MCF 10A (cell line): ENCODE measurements at regions not wholly inside any gene's neighbourhood (a gene's known extent, or its start where the extent isn't known, plus 50 kb on each side); places are given as distances from the start of the nearest gene placed in this dataset.
A peak's percentile ranks its signal among the peaks of the same experiment; 100 is the strongest.

Experiments
- BruUV-seq: library from RNA; stranded (reverse); fragments of 400-500 nt; replicated peaks from 2 replicates; lab custom pipeline; 2021; lab: Mats Ljungman, UMichigan
- CTCF ChIA-PET: fragments of 300-600 bp; sonication (Branson Sonifier 250); formaldehyde crosslinking; extraction: SDS; loops from one replicate; lab custom pipeline; 2021; ENCODE audit warnings: antibody characterized with exemption, inconsistent platforms; lab: Yijun Ruan, JAX
- POLR2A ChIA-PET: fragments of 300-600, 350-650 bp; sonication (Branson Sonifier 250); formaldehyde crosslinking; extraction: SDS; loops from one replicate; lab custom pipeline; 2020; ENCODE audit warnings: antibody characterized with exemption, inconsistent platforms; lab: Yijun Ruan, JAX
- DNase-seq: peaks from one replicate; pipeline ENCODE4 v3.0.0-alpha.2; 2018; ENCODE audit not compliant: unreplicated experiment
- H3K27ac Mint-ChIP-seq: one replicate; pipeline ENCODE4 v1.8.0; 2022; ENCODE audit warnings: mild to moderate bottlenecking, low read depth, mixed read lengths; ENCODE audit not compliant: unreplicated experiment
- H3K27me3 Mint-ChIP-seq: one replicate; pipeline ENCODE4 v1.8.0; 2022; ENCODE audit warnings: mixed read lengths; ENCODE audit not compliant: insufficient read depth, unreplicated experiment
- H3K36me3 Mint-ChIP-seq: one replicate; pipeline ENCODE4 v1.8.0; 2022; ENCODE audit warnings: mild to moderate bottlenecking, moderate library complexity, mixed read lengths; ENCODE audit not compliant: insufficient read depth, unreplicated experiment
- H3K4me1 Mint-ChIP-seq: one replicate; pipeline ENCODE4 v1.8.0; 2022; ENCODE audit warnings: mixed read lengths; ENCODE audit not compliant: insufficient read depth, unreplicated experiment
- H3K4me3 Mint-ChIP-seq: one replicate; pipeline ENCODE4 v1.8.0; 2022; ENCODE audit warnings: mild to moderate bottlenecking, moderate library complexity, mixed read lengths; ENCODE audit not compliant: unreplicated experiment
- H3K9me3 Mint-ChIP-seq: one replicate; pipeline ENCODE4 v1.8.0; 2022; ENCODE audit warnings: mixed read lengths; ENCODE audit not compliant: unreplicated experiment
- intact Hi-C: fragments of 100-400 bp; cut with micrococcal nuclease; formaldehyde crosslinking; loops from 2 replicates; pipeline ENCODE4 v1.14.1; 2022
- TF ChIP-seq, protein P1 (sequence below): fragments of 200-600 bp; IDR thresholded peaks from one replicate; pipeline ENCODE4 v1.8.0; 2022; ENCODE audit warnings: antibody characterized with exemption, mild to moderate bottlenecking; ENCODE audit not compliant: unreplicated experiment

DNA sequence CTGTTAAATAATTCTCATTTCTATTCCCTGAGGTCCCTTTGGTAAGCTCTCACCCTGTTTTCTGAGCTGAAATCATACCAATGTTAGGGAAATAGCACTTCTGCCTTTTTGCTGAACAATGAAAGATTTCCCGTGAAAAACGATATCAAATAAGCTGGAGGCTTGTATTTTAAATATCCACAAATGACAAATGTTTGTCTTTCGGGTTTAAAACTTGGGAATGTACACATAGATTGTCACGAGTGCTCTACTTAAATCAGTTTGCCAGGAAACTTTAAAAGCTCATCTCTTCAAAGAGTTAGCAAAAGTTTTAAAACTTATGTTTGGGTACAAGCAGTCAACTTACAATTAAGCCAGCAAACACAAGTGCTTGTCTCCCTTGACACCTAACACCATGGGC, 393.5 kb upstream of the MON1B start:
- Mint-ChIP-seq H3K27ac (no peak overlapping the region), H3K4me1 (peaks cover 10% of the 10 kb centered on the region), H3K9me3 (no peaks in the 10 kb centered on the region), H3K27me3 (no peaks in the 10 kb centered on the region), H3K4me3 (no peak overlapping the region), H3K36me3 (no peaks in the 10 kb centered on the region)
- TF ChIP-seq, protein P1, sequence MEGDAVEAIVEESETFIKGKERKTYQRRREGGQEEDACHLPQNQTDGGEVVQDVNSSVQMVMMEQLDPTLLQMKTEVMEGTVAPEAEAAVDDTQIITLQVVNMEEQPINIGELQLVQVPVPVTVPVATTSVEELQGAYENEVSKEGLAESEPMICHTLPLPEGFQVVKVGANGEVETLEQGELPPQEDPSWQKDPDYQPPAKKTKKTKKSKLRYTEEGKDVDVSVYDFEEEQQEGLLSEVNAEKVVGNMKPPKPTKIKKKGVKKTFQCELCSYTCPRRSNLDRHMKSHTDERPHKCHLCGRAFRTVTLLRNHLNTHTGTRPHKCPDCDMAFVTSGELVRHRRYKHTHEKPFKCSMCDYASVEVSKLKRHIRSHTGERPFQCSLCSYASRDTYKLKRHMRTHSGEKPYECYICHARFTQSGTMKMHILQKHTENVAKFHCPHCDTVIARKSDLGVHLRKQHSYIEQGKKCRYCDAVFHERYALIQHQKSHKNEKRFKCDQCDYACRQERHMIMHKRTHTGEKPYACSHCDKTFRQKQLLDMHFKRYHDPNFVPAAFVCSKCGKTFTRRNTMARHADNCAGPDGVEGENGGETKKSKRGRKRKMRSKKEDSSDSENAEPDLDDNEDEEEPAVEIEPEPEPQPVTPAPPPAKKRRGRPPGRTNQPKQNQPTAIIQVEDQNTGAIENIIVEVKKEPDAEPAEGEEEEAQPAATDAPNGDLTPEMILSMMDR: no peak
- no peak for DNase-seq
- BruUV-seq: no TSS peak
- ChIA-PET CTCF (interaction anchor here (0.7 to 1.4 kb wide), 2 partner anchors 13 to 143 kb away, joined by 3 to 5 read pairs; no protein-coding TSS in a partner anchor), POLR2A (no interaction called here)
- intact Hi-C loops: no loop called here

- Mint-ChIP-seq H3K4me3 (peak overlapping the region; percentile 4), H3K4me1 (peaks cover 31% of the 10 kb centered on the region), H3K9me3 (no peaks in the 10 kb centered on the region), H3K36me3 (peaks cover 5% of the 10 kb centered on the region), H3K27me3 (no peaks in the 10 kb centered on the region), H3K27ac (peak overlapping the region; percentile 72)
- ChIA-PET CTCF (interaction anchor here (0.6 to 0.7 kb wide), 2 partner anchors 276 to 332 kb away, joined by 3 to 4 read pairs; no protein-coding TSS in a partner anchor), POLR2A (interaction anchor here (0.6 to 0.8 kb wide), 4 partner anchors 22 to 121 kb away, joined by 3 to 5 read pairs (median 4); no protein-coding TSS in a partner anchor)
- TF ChIP-seq, protein P1: no peak
- intact Hi-C loops: no loop called here
- DNase-seq: no peak
- BruUV-seq: no TSS peak
Observed at GRCh38 chr16:76800196-76800595, 390.8 kb upstream of the MON1B start.

DNA sequence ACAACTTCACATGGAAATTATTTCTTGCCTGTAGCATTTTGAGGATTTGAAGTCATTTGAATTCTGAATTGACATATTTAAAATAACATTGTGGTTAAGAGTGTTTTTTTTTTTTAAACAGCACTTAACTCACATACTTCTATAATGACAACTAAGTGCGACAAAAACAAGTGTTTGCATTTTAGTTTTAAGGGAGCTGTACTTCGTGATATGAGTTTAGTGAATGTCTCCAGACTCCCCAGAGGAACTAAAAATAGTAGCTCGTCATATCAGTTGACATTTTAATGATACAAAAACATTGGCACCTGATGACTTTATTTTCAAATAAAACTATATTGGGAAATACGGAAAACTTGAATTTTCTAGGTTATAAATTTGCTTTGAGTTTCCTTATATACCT, 389.6 kb upstream of the MON1B start:
- Mint-ChIP-seq H3K36me3 (peaks cover 7% of the 10 kb centered on the region), H3K4me1 (peaks cover 34% of the 10 kb centered on the region), H3K9me3 (no peaks in the 10 kb centered on the region), H3K27me3 (no peaks in the 10 kb centered on the region), H3K27ac (no peak overlapping the region), H3K4me3 (no peak overlapping the region)
- CTCF ChIA-PET: no interaction called here
- POLR2A ChIA-PET: interaction anchor here (0.7 to 0.9 kb wide), 2 partner anchors 10 to 19 kb away, joined by 3 to 6 read pairs; no protein-coding TSS in a partner anchor
- DNase-seq: no peak
- no TSS peak for BruUV-seq
- TF ChIP-seq, protein P1: no peak
- intact Hi-C loops: no loop called here

- BruUV-seq: no TSS peak
- H3K27me3 Mint-ChIP-seq: no peaks in the 10 kb centered on the region
- TF ChIP-seq, protein P1: no peak
- DNase-seq: no peak
- ChIA-PET CTCF (interaction anchor here (0.6 kb wide), 1 partner anchor 41 kb away, joined by 3 read pairs; no protein-coding TSS in a partner anchor), POLR2A (interaction anchor here (1.2 kb wide), 1 partner anchor 88 kb away, joined by 3 read pairs; no protein-coding TSS in a partner anchor)
- no peaks in the 10 kb centered on the region for H3K9me3 Mint-ChIP-seq
- intact Hi-C loops: no loop called here
- H3K27ac Mint-ChIP-seq: no peak overlapping the region
- no peaks in the 10 kb centered on the region for H3K36me3 Mint-ChIP-seq
- peaks cover 5% of the 10 kb centered on the region for H3K4me1 Mint-ChIP-seq
- H3K4me3 Mint-ChIP-seq: no peak overlapping the region
Observed at GRCh38 chr16:76816475-76816874, 374.5 kb upstream of the MON1B start.
